H1 (cell line): ENCODE measurements at regions not wholly inside any gene's neighbourhood (a gene's known extent, or its start where the extent isn't known, plus 50 kb on each side); places are given as distances from the start of the nearest gene placed in this dataset.
"Not testable (repeated sequence)": the region's sequence is repeated elsewhere in the genome, so short reads cannot be mapped to it uniquely, and the experiment has no call there.

ENCODE experiments used
- CTCF ChIA-PET: fragments of 300-600 bp; sonication (Branson Sonifier 250); formaldehyde crosslinking; loops from one replicate; lab custom pipeline; 2021; ENCODE audit not compliant: partially characterized antibody; lab: Charles Lee
- POLR2A ChIA-PET: fragments of 300-600 bp; sonication (Branson Sonifier 250); formaldehyde crosslinking; loops from one replicate; lab custom pipeline; 2021; ENCODE audit warnings: inconsistent platforms; ENCODE audit not compliant: partially characterized antibody; lab: Charles Lee
- DNase-seq, 2 experiments: peaks; one replicate each; pipeline versions ENCODE4 v3.0.0 to v3.0.0-alpha.2; 2010 to 2022; ENCODE audit warnings: low spot score in 2 of 2, low read depth in 1 of 2, mixed read lengths in 1 of 2
- FAIRE-seq: peaks from 2 replicates; lab custom pipeline; 2011; peaks lifted over from hg19 to GRCh38; lab: Jason Lieb, UNC
- H2AFZ ChIP-seq: 2 replicates; pipeline ENCODE4 v1.8.1; 2012; ENCODE audit warnings: low read length, inconsistent platforms
- H2AK5ac ChIP-seq: 2 replicates; pipeline ENCODE4 v1.6.1; 2013; ENCODE audit warnings: low read depth, low read length
- H2BK120ac ChIP-seq: replicated peaks from 2 replicates; pipeline ENCODE3; 2013; ENCODE audit warnings: low read depth, low read length, inconsistent platforms
- H2BK12ac ChIP-seq: 2 replicates; pipeline ENCODE4 v1.6.1; 2013; ENCODE audit warnings: low read depth, low read length
- H2BK15ac ChIP-seq: 2 replicates; pipeline ENCODE4 v1.6.1; 2013; ENCODE audit warnings: low read length
- H2BK20ac ChIP-seq: 2 replicates; pipeline ENCODE4 v1.6.1; 2013; ENCODE audit warnings: low read length
- H2BK5ac ChIP-seq: 2 replicates; pipeline ENCODE4 v1.6.1; 2013; ENCODE audit warnings: low read depth, low read length
- H3K14ac ChIP-seq: 2 replicates; pipeline ENCODE4 v1.6.1; 2013; ENCODE audit warnings: inconsistent platforms; ENCODE audit not compliant: insufficient read length
- H3K18ac ChIP-seq: 2 replicates; pipeline ENCODE4 v1.6.1; 2013; ENCODE audit warnings: low read length; ENCODE audit errors: extremely low read depth
- H3K23ac ChIP-seq: 2 replicates; pipeline ENCODE4 v1.6.1; 2013; ENCODE audit warnings: inconsistent platforms; ENCODE audit not compliant: insufficient read length
- H3K23me2 ChIP-seq: 2 replicates; pipeline ENCODE4 v1.6.1; 2013; ENCODE audit warnings: low read depth, low read length
- H3K27ac ChIP-seq: 2 replicates; pipeline ENCODE4 v1.6.1; 2011; ENCODE audit warnings: low read depth, low read length, inconsistent platforms
- H3K27me3 ChIP-seq, 4 experiments: replicated peaks in 1 of 4; 1 replicate in 1 of 4; 2 replicates in 3 of 4; pipeline versions ENCODE4 v1.6.1 to v1.8.1; 2011 to 2013; ENCODE audit warnings: low read length in 3 of 4, mild to moderate bottlenecking in 3 of 4, inconsistent platforms in 2 of 4, mixed read lengths in 2 of 4, moderate library complexity in 1 of 4; ENCODE audit not compliant: control insufficient read depth in 3 of 4, insufficient read depth in 3 of 4; ENCODE audit errors: extremely low read depth in 1 of 4
- H3K36me3 ChIP-seq, 4 experiments: 2 replicates each; pipeline versions ENCODE4 v1.6.1 to v1.8.1; 2011 to 2013; ENCODE audit warnings: mild to moderate bottlenecking in 4 of 4, low read length in 3 of 4, moderate library complexity in 2 of 4, control low read depth in 1 of 4, inconsistent platforms in 1 of 4; ENCODE audit not compliant: insufficient read depth in 4 of 4, control insufficient read depth in 2 of 4
- H3K4ac ChIP-seq: replicated peaks from 2 replicates; pipeline ENCODE3; 2013; ENCODE audit warnings: low read length, low read depth, mixed read lengths, inconsistent platforms; ENCODE audit not compliant: insufficient read length
- H3K4me1 ChIP-seq, 4 experiments: replicated peaks in 1 of 4; 1 replicate in 1 of 4; 2 replicates in 3 of 4; pipeline versions ENCODE4 v1.6.1 to v1.8.1; 2011 to 2013; ENCODE audit warnings: low read length in 3 of 4, inconsistent platforms in 2 of 4, mixed read lengths in 1 of 4; ENCODE audit not compliant: insufficient read depth in 4 of 4, control insufficient read depth in 3 of 4
- H3K4me2 ChIP-seq, 2 experiments: 2 replicates each; pipeline versions ENCODE4 v1.6.1 to v1.8.1; 2011 to 2013; ENCODE audit warnings: low read depth in 2 of 2, low read length in 2 of 2, control low read depth in 1 of 2, inconsistent platforms in 1 of 2, mild to moderate bottlenecking in 1 of 2; ENCODE audit not compliant: insufficient read depth in 1 of 2
- H3K4me3 ChIP-seq, 4 experiments: fragments of 200-600, 300-600 bp in 1 of 4; sonication (generic), shearing (Covaris generic), sonication (Bioruptor Twin) in 1 of 4; 2 replicates each; pipeline versions ENCODE4 v1.5.1 to v1.8.1; 2011 to 2016; ENCODE audit warnings: low read length in 4 of 4, low read depth in 3 of 4, control low read depth in 2 of 4, inconsistent platforms in 2 of 4, mild to moderate bottlenecking in 2 of 4, mixed read lengths in 1 of 4, moderate library complexity in 1 of 4; ENCODE audit not compliant: insufficient read depth in 2 of 4; ENCODE audit errors: extremely low read depth in 1 of 4
- H3K56ac ChIP-seq: replicated peaks from 2 replicates; pipeline ENCODE3; 2013; ENCODE audit warnings: low read depth, mild to moderate bottlenecking, mixed read lengths, low read length, inconsistent platforms; ENCODE audit not compliant: insufficient read length
- H3K79me1 ChIP-seq: 2 replicates; pipeline ENCODE4 v1.6.1; 2013; ENCODE audit warnings: low read depth, low read length, control low read depth
- H3K79me2 ChIP-seq, 2 experiments: 2 replicates each; pipeline versions ENCODE4 v1.6.1 to v1.8.1; 2012 to 2013; ENCODE audit warnings: low read length in 2 of 2, mild to moderate bottlenecking in 2 of 2, inconsistent platforms in 1 of 2; ENCODE audit not compliant: insufficient read depth in 2 of 2, control insufficient read depth in 1 of 2
- H3K9ac ChIP-seq, 4 experiments: replicated peaks in 1 of 4; 1 replicate in 1 of 4; 2 replicates in 3 of 4; pipeline versions ENCODE4 v1.6.1 to v1.8.1; 2011 to 2013; ENCODE audit warnings: low read depth in 3 of 4, low read length in 3 of 4, control low read depth in 2 of 4, mild to moderate bottlenecking in 2 of 4, moderate library complexity in 2 of 4, inconsistent platforms in 1 of 4; ENCODE audit errors: extremely low read depth in 1 of 4
- H3K9me3 ChIP-seq, 2 experiments: 2 replicates each; pipeline versions ENCODE4 v1.6.1 to v1.8.1; 2012 to 2013; ENCODE audit warnings: mild to moderate bottlenecking in 2 of 2, moderate library complexity in 2 of 2, control low read depth in 1 of 2, inconsistent platforms in 1 of 2, low read depth in 1 of 2, low read length in 1 of 2, mixed read lengths in 1 of 2; ENCODE audit not compliant: insufficient read depth in 2 of 2
- H4K20me1 ChIP-seq, 2 experiments: replicated peaks in 1 of 2; 2 replicates each; pipeline versions ENCODE3 to v1.8.1; 2011 to 2013; ENCODE audit warnings: inconsistent platforms in 2 of 2, low read length in 2 of 2, mild to moderate bottlenecking in 1 of 2; ENCODE audit not compliant: insufficient read depth in 2 of 2, control insufficient read depth in 1 of 2
- H4K5ac ChIP-seq: 2 replicates; pipeline ENCODE4 v1.6.1; 2013; ENCODE audit warnings: low read length, low read depth, mixed read lengths, inconsistent platforms; ENCODE audit not compliant: insufficient read length
- H4K8ac ChIP-seq: 2 replicates; pipeline ENCODE4 v1.8.0; 2013; ENCODE audit warnings: mild to moderate bottlenecking, moderate library complexity, low read length, inconsistent platforms; ENCODE audit not compliant: insufficient read depth; ENCODE audit errors: extremely low read depth
- H4K91ac ChIP-seq: replicated peaks from 2 replicates; pipeline ENCODE3; 2013; ENCODE audit warnings: low read length, mixed read lengths, inconsistent platforms; ENCODE audit not compliant: insufficient read length
- WGBS, 2 experiments: shearing (Covaris generic) in 1 of 2; methylation state at CpG; one replicate each; pipeline versions ENCODE4 v1.1.6 to v1.1.7; 2013 to 2015; ENCODE audit warnings: low lambda C conversion rate in 2 of 2, mixed read lengths in 2 of 2, inconsistent platforms in 1 of 2, low coverage in 1 of 2, missing lambda C conversion rate in 1 of 2; ENCODE audit not compliant: insufficient replicate concordance in 2 of 2, insufficient coverage in 1 of 2, insufficient read length in 1 of 2; ENCODE audit errors: extremely low coverage in 1 of 2, missing lambda C conversion rate in 1 of 2; 5-methylcytosine and 5-hydroxymethylcytosine counted together

GRCh38 chr1:74877366-74877765, 144.4 kb downstream of the TYW3 start:
- H3K79me2 ChIP-seq, H2BK15ac ChIP-seq, H4K91ac ChIP-seq, H4K8ac ChIP-seq, H3K4ac ChIP-seq, H2BK120ac ChIP-seq, H3K23me2 ChIP-seq, H3K4me2 ChIP-seq, H4K20me1 ChIP-seq, FAIRE-seq, H2BK20ac ChIP-seq, H3K27ac ChIP-seq, H3K79me1 ChIP-seq, H3K4me1 ChIP-seq, CTCF ChIA-PET, H3K9ac ChIP-seq, H3K9me3 ChIP-seq, H3K27me3 ChIP-seq, POLR2A ChIA-PET, H2BK5ac ChIP-seq, H3K56ac ChIP-seq, H2BK12ac ChIP-seq, H3K23ac ChIP-seq, H4K5ac ChIP-seq, H2AK5ac ChIP-seq, H3K36me3 ChIP-seq, H2AFZ ChIP-seq, H3K14ac ChIP-seq, H3K4me3 ChIP-seq, H3K18ac ChIP-seq: not testable (repeated sequence)
- WGBS, 2 experiments: 95% methylated on average over 14 of the region's 14 CpGs; no CpG with 5 or more reads in 1 of the 2 experiments
- DNase-seq: peak in 1 of 2 experiments; percentile 46
